HG02884 (cell line): ENCODE measurements at regions not wholly inside any gene's neighbourhood (a gene's known extent, or its start where the extent isn't known, plus 50 kb on each side); places are given as distances from the start of the nearest gene placed in this dataset.
A peak's percentile ranks its signal among the peaks of the same experiment; 100 is the strongest.

Experiments
- ATAC-seq: cut with Tn5 transposase; IDR thresholded peaks from one replicate; pipeline ENCODE4 v1.9.1; 2021; ENCODE audit warnings: mild to moderate bottlenecking, moderate library complexity; ENCODE audit not compliant: unreplicated experiment

DNA sequence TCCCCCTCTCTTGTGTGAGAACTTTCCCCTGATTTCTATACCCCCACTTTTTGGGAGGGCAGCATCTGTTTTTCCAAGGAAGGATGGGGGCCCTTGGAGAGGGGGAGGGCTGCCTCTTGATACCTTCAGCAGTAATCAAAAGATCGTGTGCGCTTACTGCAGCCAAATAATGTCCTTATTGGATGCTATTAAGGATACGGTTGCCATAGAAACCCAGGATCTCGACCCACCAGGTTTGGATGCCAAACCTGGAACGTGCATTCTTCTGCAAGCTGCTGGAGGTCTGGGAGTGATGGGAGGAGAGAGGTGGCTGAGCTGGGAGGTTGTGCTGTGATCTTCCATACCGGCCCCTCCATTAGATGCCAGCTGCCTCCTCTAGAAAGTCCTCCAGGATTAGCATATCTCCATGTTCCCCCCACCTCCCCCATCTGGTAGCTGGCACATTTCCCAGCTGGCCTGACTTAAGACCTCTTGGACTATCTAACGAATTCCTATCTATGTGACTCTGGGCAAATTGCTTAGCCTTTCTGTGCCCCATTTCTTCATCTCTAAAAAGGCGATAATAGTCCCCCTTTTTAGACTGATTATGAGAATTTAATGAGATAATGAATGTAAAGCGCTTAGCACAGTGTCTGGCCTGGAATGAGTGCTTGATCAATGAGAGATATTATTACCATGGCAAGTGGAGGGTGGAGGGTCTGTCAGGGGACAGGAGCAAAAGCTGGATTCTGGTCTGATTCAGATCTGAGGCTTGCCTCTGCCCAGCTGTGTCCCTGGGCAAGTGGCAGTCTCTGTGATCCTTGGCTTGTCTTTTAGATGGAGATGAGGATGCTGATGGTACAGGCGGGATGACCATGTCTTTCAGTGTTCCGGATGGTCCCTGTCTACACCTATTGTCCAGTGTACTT is 78.5 kb upstream of the PCBD1 start:
- no peak for ATAC-seq

DNA sequence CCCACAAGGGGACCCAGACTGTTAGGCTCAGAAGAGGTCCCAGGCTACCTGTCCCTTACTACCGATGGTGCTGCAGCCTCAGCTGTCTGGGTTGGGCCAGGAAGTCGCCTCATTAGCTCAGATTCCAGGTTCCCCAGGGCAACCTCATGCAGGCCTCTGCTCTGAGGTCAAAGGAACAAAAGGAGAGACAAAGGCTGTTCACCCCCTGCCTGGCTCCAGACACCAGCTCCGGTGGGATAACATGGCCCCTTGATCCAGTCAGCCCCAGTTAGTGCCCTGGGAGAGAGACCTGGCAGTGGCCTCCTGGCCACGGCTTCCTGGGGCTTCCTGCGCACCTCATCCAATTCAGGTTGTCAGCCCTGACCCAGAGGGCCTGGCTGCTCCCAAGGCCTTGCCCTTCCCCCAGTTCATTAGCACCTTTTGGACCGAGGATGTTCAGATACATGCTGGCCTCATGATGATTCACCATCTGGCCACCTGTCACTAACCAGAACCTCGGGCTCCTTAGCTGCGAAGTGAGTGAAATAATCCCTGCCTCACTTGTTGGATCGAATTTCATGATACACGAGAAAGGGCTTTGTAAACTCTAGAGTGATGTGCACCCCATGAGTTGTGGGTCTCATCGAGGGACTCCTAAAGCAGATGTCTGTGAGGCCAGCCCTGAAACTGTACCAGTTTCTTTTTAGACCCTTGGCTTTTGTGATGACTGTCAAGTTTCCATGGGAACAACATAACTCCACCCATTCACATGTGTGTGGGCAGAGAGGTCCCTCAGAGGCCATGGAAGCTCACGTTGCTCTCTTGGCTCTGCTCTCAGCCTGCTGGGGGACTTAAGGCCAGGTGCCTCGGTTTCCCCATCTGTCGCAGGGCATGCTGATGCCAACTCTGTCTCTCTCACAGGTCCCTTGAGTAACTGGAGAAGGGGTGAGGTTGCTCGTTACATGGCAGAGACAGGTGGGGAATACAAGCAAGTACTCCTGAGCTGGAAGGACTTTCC is 79.5 kb upstream of the PCBD1 start:
- ATAC-seq = peak; percentile 63

- ATAC-seq = no peak
These were observed 80.8 kb upstream of the PCBD1 start for GRCh38 chr10:70969188-70969587.

GRCh38 chr10:70970830-70971229 is 82.5 kb upstream of the PCBD1 start:
- ATAC-seq = no peak

GRCh38 chr10:70973275-70973674 is 84.9 kb upstream of the PCBD1 start:
- no peak for ATAC-seq

- ATAC-seq = no peak
These were observed 86.1 kb upstream of the PCBD1 start for GRCh38 chr10:70974351-70974901.

GRCh38 chr10:70974920-70975319 is 86.6 kb upstream of the PCBD1 start:
- ATAC-seq = no peak

DNA sequence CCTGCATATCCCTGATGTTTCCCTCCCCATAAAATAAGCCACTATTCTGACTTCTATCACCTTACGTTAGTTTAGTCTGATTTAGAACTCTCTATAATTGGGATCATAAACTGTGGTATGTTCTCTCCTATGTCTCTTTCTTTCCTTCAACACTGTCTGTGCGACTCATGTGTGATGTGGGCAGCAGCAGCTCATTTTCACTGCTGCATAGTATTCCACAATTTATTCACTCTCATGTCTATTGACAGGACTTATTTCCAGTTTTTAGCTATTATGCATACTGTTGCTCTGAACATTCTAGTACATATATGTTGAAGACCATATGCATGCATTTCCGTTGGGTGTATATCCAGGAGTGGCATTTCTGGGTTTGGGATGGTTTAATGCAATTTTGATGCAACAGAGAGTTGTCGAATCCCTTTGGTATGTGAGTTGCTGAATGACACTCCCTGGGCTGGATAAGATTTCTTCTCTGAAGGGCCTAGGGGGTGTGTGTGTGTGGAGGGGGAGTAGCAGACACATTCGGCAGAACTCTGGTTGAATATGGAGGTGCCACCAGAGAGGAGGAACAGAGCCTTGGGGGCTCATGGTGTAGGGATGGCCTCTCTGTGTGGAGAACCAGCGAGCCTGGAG is 87.8 kb upstream of the PCBD1 start:
- no peak for ATAC-seq

DNA sequence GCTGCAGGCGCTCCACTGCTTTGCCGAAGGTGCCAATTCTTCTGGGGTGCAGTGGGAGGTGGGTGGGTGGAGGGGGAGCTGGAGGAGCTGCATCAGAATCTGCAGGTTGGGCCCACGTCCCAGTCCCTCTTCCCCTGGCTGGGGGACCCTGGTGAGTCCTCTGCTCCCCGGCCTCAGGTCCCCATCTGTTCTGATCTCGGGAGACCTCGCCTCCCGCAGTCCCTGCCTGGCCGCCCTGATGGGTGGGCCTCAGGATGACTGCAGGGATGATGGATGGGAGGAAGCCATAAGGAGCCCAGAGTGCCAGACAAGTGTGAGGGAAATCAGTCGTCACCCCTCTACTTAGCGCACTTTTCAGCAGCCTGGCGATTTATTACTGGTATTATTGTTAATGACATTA is 89.3 kb upstream of the PCBD1 start:
- no peak for ATAC-seq

DNA sequence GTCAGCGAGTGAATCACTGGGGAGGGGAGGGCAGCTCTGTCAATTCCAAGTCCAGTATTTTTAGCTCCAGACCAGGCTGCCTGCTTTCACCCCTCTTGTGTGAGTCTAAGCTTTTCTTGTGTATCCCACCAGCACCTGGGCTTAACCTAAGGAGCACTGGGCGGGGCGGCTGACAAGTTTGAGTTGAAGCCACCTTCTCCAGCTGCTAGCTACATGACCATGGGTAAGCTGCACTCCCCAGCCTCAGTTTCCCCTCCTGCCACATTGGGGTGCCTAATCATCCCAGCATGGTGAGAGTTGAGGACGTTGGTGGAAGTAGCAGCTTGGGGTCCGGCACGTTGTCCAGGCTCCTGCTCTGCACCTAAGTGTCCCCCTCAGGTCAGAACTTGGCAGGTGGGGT is 89.8 kb upstream of the PCBD1 start:
- no peak for ATAC-seq

GRCh38 chr10:70978816-70979480 is 90.6 kb upstream of the PCBD1 start:
- no peak for ATAC-seq

DNA sequence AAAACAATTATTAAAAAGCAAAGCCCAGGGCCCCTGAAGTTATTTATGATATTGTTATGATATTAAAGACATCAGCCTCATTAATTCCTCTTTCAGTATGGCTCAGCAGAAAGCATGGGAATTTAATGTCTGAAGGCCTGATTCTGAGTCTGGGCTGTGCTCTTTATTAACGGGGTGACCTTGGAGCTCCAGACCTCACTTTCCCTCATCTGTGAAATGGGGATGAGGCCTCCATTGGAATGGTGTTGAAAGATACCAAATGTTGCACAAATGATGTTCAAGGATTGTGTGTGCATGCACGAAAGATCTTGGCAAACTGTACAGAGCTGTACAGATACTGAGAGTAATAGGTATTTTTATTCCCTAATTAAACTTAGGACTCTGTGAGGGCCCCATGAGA is 92.3 kb upstream of the PCBD1 start:
- no peak for ATAC-seq

GRCh38 chr10:70981171-70981836 is 92.9 kb upstream of the PCBD1 start:
- ATAC-seq = no peak

GRCh38 chr10:70981936-70982335 is 93.6 kb upstream of the PCBD1 start:
- ATAC-seq = no peak

- ATAC-seq = peak; percentile 76
These were observed 94.1 kb upstream of the PCBD1 start for GRCh38 chr10:70982443-70982842.

GRCh38 chr10:70984986-70985722 is 96.8 kb upstream of the PCBD1 start:
- no peak for ATAC-seq

DNA sequence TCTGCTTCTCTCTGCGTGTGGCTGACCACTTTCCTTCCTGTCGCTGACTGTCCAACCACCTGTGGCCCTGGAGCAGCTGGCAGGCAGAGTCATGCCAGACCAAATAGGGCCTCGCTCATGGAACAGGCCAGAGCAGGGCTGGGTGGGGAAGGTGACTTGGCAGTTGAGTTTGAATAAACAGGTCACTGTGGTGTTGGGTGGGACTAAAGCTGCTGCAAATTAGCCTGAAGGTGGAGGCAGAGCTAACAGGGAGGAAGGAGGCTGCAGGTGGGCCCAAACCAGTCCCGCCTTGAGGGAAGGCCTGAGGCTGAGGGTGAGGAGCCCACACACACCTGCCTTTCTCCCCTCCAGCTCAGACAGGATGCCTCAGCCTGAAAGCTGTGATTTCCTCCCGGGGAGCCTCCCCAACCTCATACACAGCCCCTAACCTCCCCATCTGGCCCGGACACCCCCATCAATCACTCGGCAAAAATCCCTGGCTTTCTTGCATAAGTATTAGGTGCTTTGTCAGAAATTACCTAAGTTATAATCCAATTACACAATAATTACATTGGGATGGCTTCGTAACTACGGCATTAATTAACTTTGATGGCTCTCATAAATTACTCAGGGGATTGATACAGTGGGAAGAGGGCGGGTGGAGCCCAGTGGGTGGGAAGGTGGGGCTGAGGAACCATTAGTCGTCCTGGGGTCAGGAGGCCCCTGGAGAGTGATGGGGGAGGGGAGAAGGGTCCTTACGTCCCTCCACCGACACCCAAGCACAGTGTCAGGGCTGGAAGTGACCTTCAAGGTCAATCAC is 97.7 kb upstream of the PCBD1 start:
- no peak for ATAC-seq

- ATAC-seq = no peak
These were observed 98.2 kb upstream of the PCBD1 start for GRCh38 chr10:70986623-70986950.
